ENCODE measurements at regions not wholly inside any gene's neighbourhood (a gene's known extent, or its start where the extent isn't known, plus 50 kb on each side); places are given as distances from the start of the nearest gene placed in this dataset.
"Not testable (repeated sequence)": the region's sequence is repeated elsewhere in the genome, so short reads cannot be mapped to it uniquely, and the experiment has no call there.

- not testable (repeated sequence) for H3K4me1 ChIP-seq (ENCODE audit: control insufficient read depth, insufficient read depth, low read length); H3K27ac ChIP-seq (ENCODE audit: insufficient read depth, low read depth, low read length, poor library complexity, severe bottlenecking); H3K27me3 ChIP-seq (ENCODE audit: control insufficient read depth, insufficient read depth, low read length, poor library complexity, severe bottlenecking); H3K9me3 ChIP-seq (ENCODE audit: control insufficient read depth, low read length); H3K36me3 ChIP-seq (ENCODE audit: control insufficient read depth, insufficient read depth, low read length); H3K4me3 ChIP-seq (ENCODE audit: insufficient read depth, low read depth, low read length)
- WGBS, 2 experiments, result 100% methylated on average over 1 of the region's 4 CpGs; no CpG with 5 or more reads in 1 of the 2 experiments
Measured at GRCh38 chr14:105614987-105615386, 88.6 kb downstream of the TMEM121 start.

- not testable (repeated sequence) for H3K9me3 ChIP-seq (ENCODE audit: control insufficient read depth, low read length); H3K27me3 ChIP-seq (ENCODE audit: control insufficient read depth, insufficient read depth, low read length, poor library complexity, severe bottlenecking); H3K27ac ChIP-seq (ENCODE audit: insufficient read depth, low read depth, low read length, poor library complexity, severe bottlenecking); H3K4me1 ChIP-seq (ENCODE audit: control insufficient read depth, insufficient read depth, low read length); H3K4me3 ChIP-seq (ENCODE audit: insufficient read depth, low read depth, low read length); H3K36me3 ChIP-seq (ENCODE audit: control insufficient read depth, insufficient read depth, low read length)
- WGBS, 2 experiments, result 69 to 75% methylated on average over 24 of the region's 24 CpGs
Measured at GRCh38 chr14:105615986-105616801, 89.8 kb downstream of the TMEM121 start.

DNA sequence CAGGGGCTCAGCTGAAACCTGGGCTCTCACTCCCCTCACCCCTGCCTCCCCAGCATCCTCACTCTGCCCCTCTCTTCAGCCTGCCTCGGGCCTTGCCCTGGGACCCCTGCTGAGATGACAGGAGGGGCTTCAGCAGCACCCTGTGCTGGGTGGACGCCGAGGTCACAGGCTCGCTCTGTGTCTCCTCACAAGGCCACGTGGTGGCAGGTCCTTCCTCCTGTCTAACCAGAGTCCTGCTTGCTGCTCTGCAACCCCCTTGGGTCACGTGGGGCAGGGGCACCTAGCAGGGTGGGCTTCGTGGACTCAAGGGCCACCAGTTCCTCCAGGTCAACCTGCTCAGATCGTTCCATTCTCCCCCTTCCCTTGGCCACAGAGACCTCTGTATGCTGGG, 90.4 kb downstream of the TMEM121 start:
- Histone ChIP-seq H3K4me3 (ENCODE audit: insufficient read depth, low read depth, low read length) (no peak overlapping the region), H3K9me3 (ENCODE audit: control insufficient read depth, low read length) (peaks cover 7% of the 10 kb centered on the region), H3K36me3 (ENCODE audit: control insufficient read depth, insufficient read depth, low read length) (no peaks in the 10 kb centered on the region), H3K4me1 (ENCODE audit: control insufficient read depth, insufficient read depth, low read length) (no peaks in the 10 kb centered on the region), H3K27ac (ENCODE audit: insufficient read depth, low read depth, low read length, poor library complexity, severe bottlenecking) (no peak overlapping the region), H3K27me3 (ENCODE audit: control insufficient read depth, insufficient read depth, low read length, poor library complexity, severe bottlenecking) (no peaks in the 10 kb centered on the region)
- 50 to 51% methylated on average over 8 of the region's 8 CpGs for WGBS, 2 experiments

- no peak overlapping the region for H3K4me3 ChIP-seq (ENCODE audit: insufficient read depth, low read depth, low read length)
- H3K27ac ChIP-seq (ENCODE audit: insufficient read depth, low read depth, low read length, poor library complexity, severe bottlenecking), result no peak overlapping the region
- H3K36me3 ChIP-seq (ENCODE audit: control insufficient read depth, insufficient read depth, low read length), result no peaks in the 10 kb centered on the region
- H3K4me1 ChIP-seq (ENCODE audit: control insufficient read depth, insufficient read depth, low read length), result no peaks in the 10 kb centered on the region
- peaks cover 7% of the 10 kb centered on the region for H3K9me3 ChIP-seq (ENCODE audit: control insufficient read depth, low read length)
- WGBS, 2 experiments, result 70 to 72% methylated on average over 7 of the region's 7 CpGs
- no peaks in the 10 kb centered on the region for H3K27me3 ChIP-seq (ENCODE audit: control insufficient read depth, insufficient read depth, low read length, poor library complexity, severe bottlenecking)
Measured at GRCh38 chr14:105617201-105617777, 90.9 kb downstream of the TMEM121 start.

DNA sequence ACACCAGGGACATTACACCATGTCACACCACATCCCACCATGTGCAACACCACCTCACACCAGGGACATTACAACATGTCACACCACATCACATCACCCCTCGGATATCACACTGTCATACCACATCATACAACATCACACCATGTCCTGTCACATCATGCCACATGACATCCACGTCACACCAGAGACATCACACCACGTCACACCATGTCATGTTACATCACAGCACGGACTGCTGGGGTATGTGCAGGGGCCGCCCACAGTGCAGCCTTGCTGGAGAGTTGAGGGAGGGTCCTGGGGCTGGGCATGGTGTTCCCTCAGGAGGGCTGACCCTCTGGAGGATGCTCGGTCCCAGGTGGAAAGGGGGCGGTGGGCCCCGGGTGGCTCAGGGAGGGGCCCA, 91.4 kb downstream of the TMEM121 start:
- WGBS, 2 experiments, result 74 to 80% methylated on average over 2 to 3 of the region's 8 CpGs

GRCh38 chr14:105619324-105619723, 92.9 kb downstream of the TMEM121 start:
- not testable (repeated sequence) for H3K27me3 ChIP-seq (ENCODE audit: control insufficient read depth, insufficient read depth, low read length, poor library complexity, severe bottlenecking); H3K27ac ChIP-seq (ENCODE audit: insufficient read depth, low read depth, low read length, poor library complexity, severe bottlenecking); H3K9me3 ChIP-seq (ENCODE audit: control insufficient read depth, low read length); H3K36me3 ChIP-seq (ENCODE audit: control insufficient read depth, insufficient read depth, low read length); H3K4me1 ChIP-seq (ENCODE audit: control insufficient read depth, insufficient read depth, low read length); H3K4me3 ChIP-seq (ENCODE audit: insufficient read depth, low read depth, low read length)
- 46 to 56% methylated on average over 4 to 6 of the region's 6 CpGs for WGBS, 2 experiments

More for the DNA sequence above, 91.4 kb downstream of the TMEM121 start:
- not testable (repeated sequence) for H3K27ac ChIP-seq (ENCODE audit: insufficient read depth, low read depth, low read length, poor library complexity, severe bottlenecking); H3K36me3 ChIP-seq (ENCODE audit: control insufficient read depth, insufficient read depth, low read length); H3K4me1 ChIP-seq (ENCODE audit: control insufficient read depth, insufficient read depth, low read length); H3K9me3 ChIP-seq (ENCODE audit: control insufficient read depth, low read length); H3K27me3 ChIP-seq (ENCODE audit: control insufficient read depth, insufficient read depth, low read length, poor library complexity, severe bottlenecking); H3K4me3 ChIP-seq (ENCODE audit: insufficient read depth, low read depth, low read length)

GRCh38 chr14:105620178-105620864, 93.9 kb downstream of the TMEM121 start:
- H3K36me3 ChIP-seq (ENCODE audit: control insufficient read depth, insufficient read depth, low read length); H3K27ac ChIP-seq (ENCODE audit: insufficient read depth, low read depth, low read length, poor library complexity, severe bottlenecking); H3K9me3 ChIP-seq (ENCODE audit: control insufficient read depth, low read length); H3K27me3 ChIP-seq (ENCODE audit: control insufficient read depth, insufficient read depth, low read length, poor library complexity, severe bottlenecking); H3K4me1 ChIP-seq (ENCODE audit: control insufficient read depth, insufficient read depth, low read length); H3K4me3 ChIP-seq (ENCODE audit: insufficient read depth, low read depth, low read length): not testable (repeated sequence)
- 40 to 74% methylated on average over 2 to 12 of the region's 35 CpGs for WGBS, 2 experiments

GRCh38 chr14:105620865-105621471, 94.6 kb downstream of the TMEM121 start:
- not testable (repeated sequence) for H3K36me3 ChIP-seq (ENCODE audit: control insufficient read depth, insufficient read depth, low read length); H3K4me3 ChIP-seq (ENCODE audit: insufficient read depth, low read depth, low read length); H3K9me3 ChIP-seq (ENCODE audit: control insufficient read depth, low read length); H3K27ac ChIP-seq (ENCODE audit: insufficient read depth, low read depth, low read length, poor library complexity, severe bottlenecking); H3K4me1 ChIP-seq (ENCODE audit: control insufficient read depth, insufficient read depth, low read length); H3K27me3 ChIP-seq (ENCODE audit: control insufficient read depth, insufficient read depth, low read length, poor library complexity, severe bottlenecking)
- 66 to 77% methylated on average over 4 of the region's 21 CpGs for WGBS, 2 experiments

DNA sequence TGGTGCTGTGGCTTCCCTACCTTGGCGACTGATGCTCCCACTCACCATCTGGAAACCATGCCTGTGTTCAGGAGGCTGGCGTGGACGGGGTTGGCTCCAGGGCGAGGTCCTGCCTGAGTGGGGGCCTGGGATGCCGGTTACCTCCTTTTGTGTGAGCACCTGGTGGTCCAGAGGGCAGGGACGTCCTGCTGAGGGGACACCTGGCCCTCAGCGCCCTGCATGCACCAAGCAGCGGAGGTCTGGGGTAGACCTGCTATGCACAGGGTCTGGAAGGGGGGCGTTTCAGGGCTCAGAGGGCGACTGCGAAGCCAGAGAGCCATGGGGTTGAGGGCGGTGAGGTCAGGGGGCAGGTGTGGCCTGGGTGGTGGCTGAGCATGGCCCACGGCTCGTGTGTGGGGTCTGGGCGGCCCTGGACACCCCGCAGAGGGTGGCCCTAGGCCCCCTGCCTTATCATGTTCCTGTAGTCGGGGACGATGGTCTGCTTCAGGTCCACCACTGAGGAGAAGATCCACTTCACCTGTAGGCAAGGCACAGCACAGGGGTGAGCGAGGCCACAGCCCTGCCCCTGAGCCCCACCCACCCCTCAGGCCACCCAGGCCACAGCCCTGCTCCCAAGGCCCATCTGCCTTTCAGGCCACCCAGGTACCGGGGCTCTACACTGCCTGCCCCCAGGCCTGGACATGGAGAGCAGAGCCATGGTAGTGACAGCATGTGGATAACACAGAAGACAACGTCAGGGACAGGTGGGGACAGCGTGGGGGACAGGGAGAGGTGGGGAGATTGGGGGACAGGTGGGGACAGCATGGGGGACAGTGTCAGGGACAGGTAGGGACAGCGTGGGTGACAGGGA, 95.3 kb downstream of the TMEM121 start:
- not testable (repeated sequence) for H3K36me3 ChIP-seq (ENCODE audit: control insufficient read depth, insufficient read depth, low read length); H3K4me1 ChIP-seq (ENCODE audit: control insufficient read depth, insufficient read depth, low read length); H3K27me3 ChIP-seq (ENCODE audit: control insufficient read depth, insufficient read depth, low read length, poor library complexity, severe bottlenecking); H3K9me3 ChIP-seq (ENCODE audit: control insufficient read depth, low read length); H3K4me3 ChIP-seq (ENCODE audit: insufficient read depth, low read depth, low read length); H3K27ac ChIP-seq (ENCODE audit: insufficient read depth, low read depth, low read length, poor library complexity, severe bottlenecking)
- 74% methylated on average over 23 of the region's 23 CpGs for WGBS, 2 experiments

All from ectodermal cell (in vitro differentiated cells).